ENCODE measurements at regions not wholly inside any gene's neighbourhood (a gene's known extent, or its start where the extent isn't known, plus 50 kb on each side); places are given as distances from the start of the nearest gene placed in this dataset.

- WGBS, 4 donors: 35 to 46% (median 36%) methylated on average over 5 of the region's 5 CpGs
- Histone ChIP-seq H3K27me3 (no peaks in the 10 kb centered on the region), H3K27ac (no peak overlapping the region), H3K4me3 (no peak overlapping the region), H3K36me3 (no peaks in the 10 kb centered on the region), H3K9me3 (no peaks in the 10 kb centered on the region), H3K4me1 (no peaks in the 10 kb centered on the region)
- intact Hi-C loops (cut with DNase I): no loop called here
- DNase-seq: no peak
- ATAC-seq: peak; percentile 32 to 92 (median 78)
- TF ChIP-seq, protein P1, sequence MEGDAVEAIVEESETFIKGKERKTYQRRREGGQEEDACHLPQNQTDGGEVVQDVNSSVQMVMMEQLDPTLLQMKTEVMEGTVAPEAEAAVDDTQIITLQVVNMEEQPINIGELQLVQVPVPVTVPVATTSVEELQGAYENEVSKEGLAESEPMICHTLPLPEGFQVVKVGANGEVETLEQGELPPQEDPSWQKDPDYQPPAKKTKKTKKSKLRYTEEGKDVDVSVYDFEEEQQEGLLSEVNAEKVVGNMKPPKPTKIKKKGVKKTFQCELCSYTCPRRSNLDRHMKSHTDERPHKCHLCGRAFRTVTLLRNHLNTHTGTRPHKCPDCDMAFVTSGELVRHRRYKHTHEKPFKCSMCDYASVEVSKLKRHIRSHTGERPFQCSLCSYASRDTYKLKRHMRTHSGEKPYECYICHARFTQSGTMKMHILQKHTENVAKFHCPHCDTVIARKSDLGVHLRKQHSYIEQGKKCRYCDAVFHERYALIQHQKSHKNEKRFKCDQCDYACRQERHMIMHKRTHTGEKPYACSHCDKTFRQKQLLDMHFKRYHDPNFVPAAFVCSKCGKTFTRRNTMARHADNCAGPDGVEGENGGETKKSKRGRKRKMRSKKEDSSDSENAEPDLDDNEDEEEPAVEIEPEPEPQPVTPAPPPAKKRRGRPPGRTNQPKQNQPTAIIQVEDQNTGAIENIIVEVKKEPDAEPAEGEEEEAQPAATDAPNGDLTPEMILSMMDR (IDR thresholded peaks at IDR 0.05): no peak
- TF ChIP-seq POLR2A (IDR thresholded peaks at IDR 0.05): no peak
Measured at GRCh38 chr9:118444403-118444802, 740.2 kb downstream of the TLR4 start.

DNA sequence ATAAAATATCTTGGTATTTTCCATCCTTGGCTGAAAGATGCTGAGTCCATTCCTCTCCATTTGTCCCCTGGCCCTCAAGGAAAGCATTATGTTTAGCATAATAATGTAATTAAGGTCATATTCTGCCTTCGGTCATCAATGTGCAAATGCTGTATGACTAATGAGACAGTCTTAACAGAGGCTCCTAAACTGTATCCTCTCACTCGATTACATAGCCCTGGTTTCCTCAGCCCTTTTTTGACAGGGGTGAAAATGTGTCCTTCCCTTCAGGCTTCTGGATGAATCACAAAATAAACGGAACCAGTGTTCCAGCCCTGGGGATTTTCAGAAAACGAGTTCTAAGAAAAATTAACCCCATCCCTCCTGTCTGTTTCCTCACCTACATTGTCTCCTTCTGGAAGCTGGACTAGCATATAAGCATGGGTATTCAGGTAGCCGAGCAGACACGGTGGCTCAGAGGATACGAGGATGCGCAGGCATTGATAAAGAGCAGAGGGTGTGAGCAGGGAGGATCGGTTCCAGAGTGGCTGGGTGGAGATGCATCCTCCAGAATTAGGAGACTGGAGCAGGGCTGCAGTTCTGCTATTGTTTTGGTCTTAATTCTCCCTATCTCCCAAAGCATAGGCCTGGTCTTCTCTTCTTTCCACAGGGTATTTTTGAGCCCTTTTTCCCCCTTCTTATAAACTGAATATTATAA is 742.9 kb downstream of the TLR4 start:
- H3K27ac ChIP-seq: no peak overlapping the region
- intact Hi-C loops (cut with DNase I): no loop called here
- no peaks in the 10 kb centered on the region for H3K4me1 ChIP-seq
- H3K27me3 ChIP-seq: no peaks in the 10 kb centered on the region
- DNase-seq (no peak), ATAC-seq (no peak)
- TF ChIP-seq, protein P1 (IDR thresholded peaks at IDR 0.05): no peak
- TF ChIP-seq POLR2A (IDR thresholded peaks at IDR 0.05): no peak
- H3K36me3 ChIP-seq: no peaks in the 10 kb centered on the region
- H3K9me3 ChIP-seq: no peaks in the 10 kb centered on the region
- no peak overlapping the region for H3K4me3 ChIP-seq
- 40 to 56% (median 48%) methylated on average over 9 of the region's 9 CpGs for WGBS, 4 donors

- intact Hi-C loops (cut with DNase I): no loop called here
- Histone ChIP-seq H3K4me1 (no peaks in the 10 kb centered on the region), H3K27ac (no peak overlapping the region), H3K4me3 (no peak overlapping the region), H3K27me3 (no peaks in the 10 kb centered on the region), H3K9me3 (no peaks in the 10 kb centered on the region), H3K36me3 (no peaks in the 10 kb centered on the region)
- 60 to 64% (median 62%) methylated on average over 2 of the region's 2 CpGs for WGBS, 4 donors
- no peak for ATAC-seq
- TF ChIP-seq POLR2A (IDR thresholded peaks at IDR 0.05): no peak
- TF ChIP-seq, protein P1 (IDR thresholded peaks at IDR 0.05): no peak
- no peak for DNase-seq
Measured at GRCh38 chr9:118449554-118449953, 745.4 kb downstream of the TLR4 start.

GRCh38 chr9:118455259-118455658 is 751.1 kb downstream of the TLR4 start:
- Histone ChIP-seq H3K4me3 (no peak overlapping the region), H3K27ac (no peak overlapping the region), H3K36me3 (no peaks in the 10 kb centered on the region), H3K27me3 (no peaks in the 10 kb centered on the region), H3K9me3 (no peaks in the 10 kb centered on the region), H3K4me1 (peaks cover 0 to 5% (median 0%) of the 10 kb centered on the region in 12 donors)
- 77% methylated on average over 2 of the region's 2 CpGs for WGBS, 4 donors
- TF ChIP-seq POLR2A (IDR thresholded peaks at IDR 0.05): no peak
- TF ChIP-seq, protein P1 (IDR thresholded peaks at IDR 0.05): no peak
- ATAC-seq: no peak
- DNase-seq: no peak
- intact Hi-C loops (cut with DNase I): loop anchor here in 1 of 10 donors (10.0 kb wide), 1 partner anchor 120 kb away; no protein-coding TSS in a partner anchor
